GM23248 (cell line): ENCODE measurements at regions not wholly inside any gene's neighbourhood (a gene's known extent, or its start where the extent isn't known, plus 50 kb on each side); places are given as distances from the start of the nearest gene placed in this dataset.

Experiments
- DNase-seq: peaks from one replicate; pipeline ENCODE4 v3.0.0-alpha.2; 2015
- H2AFZ ChIP-seq: fragments of 200-600 bp; sonication (generic); 2 replicates; pipeline ENCODE4 v1.6.1; 2016; ENCODE audit warnings: antibody characterized with exemption
- H3F3A ChIP-seq: fragments of 200-600 bp; sonication (generic); 2 replicates; pipeline ENCODE4 v1.6.1; 2016; ENCODE audit warnings: mild to moderate bottlenecking, antibody characterized with exemption, mixed run types; ENCODE audit not compliant: insufficient read depth
- H3K27ac ChIP-seq: fragments of 200-600 bp; sonication (generic); 2 replicates; pipeline ENCODE4 v1.5.1; 2016; ENCODE audit warnings: mild to moderate bottlenecking
- H3K27me3 ChIP-seq: fragments of 200-600 bp; sonication (generic); replicated peaks from 2 replicates; pipeline ENCODE4 v1.6.1; 2016; ENCODE audit warnings: mild to moderate bottlenecking; ENCODE audit not compliant: insufficient read depth
- H3K36me3 ChIP-seq: fragments of 200-600 bp; sonication (generic); 2 replicates; pipeline ENCODE4 v1.6.1; 2016; ENCODE audit warnings: low read depth, mild to moderate bottlenecking
- H3K4me1 ChIP-seq: fragments of 200-600 bp; sonication (generic); 2 replicates; pipeline ENCODE4 v1.6.1; 2016; ENCODE audit warnings: mild to moderate bottlenecking; ENCODE audit not compliant: insufficient read depth
- H3K4me2 ChIP-seq: fragments of 200-600 bp; sonication (generic); one replicate; pipeline ENCODE4 v1.6.1; 2016; ENCODE audit warnings: mild to moderate bottlenecking; ENCODE audit not compliant: unreplicated experiment
- H3K4me3 ChIP-seq: fragments of 200-600 bp; sonication (generic); 2 replicates; pipeline ENCODE4 v1.5.1; 2016; ENCODE audit warnings: mild to moderate bottlenecking
- H3K79me2 ChIP-seq: fragments of 200-600 bp; sonication (generic); 2 replicates; pipeline ENCODE4 v1.6.1; 2016; ENCODE audit warnings: mild to moderate bottlenecking; ENCODE audit not compliant: insufficient read depth
- H3K9ac ChIP-seq: fragments of 200-600 bp; sonication (generic); 2 replicates; pipeline ENCODE4 v1.6.1; 2016; ENCODE audit warnings: mild to moderate bottlenecking
- H3K9me2 ChIP-seq: fragments of 200-600 bp; sonication (generic); 2 replicates; pipeline ENCODE4 v1.6.1; 2016; ENCODE audit warnings: mixed run types, mild to moderate bottlenecking, moderate library complexity; ENCODE audit not compliant: insufficient read depth
- H3K9me3 ChIP-seq: fragments of 200-600 bp; sonication (generic); one replicate; pipeline ENCODE4 v1.6.1; 2017; ENCODE audit warnings: low read depth
- H4K20me1 ChIP-seq: fragments of 200-600 bp; sonication (generic); 2 replicates; pipeline ENCODE4 v1.6.0; 2016; ENCODE audit not compliant: insufficient read depth
- EZH2 ChIP-seq: fragments of 200-600 bp; sonication (generic); IDR thresholded peaks from 2 replicates; pipeline ENCODE4 v1.6.1; 2018; ENCODE audit warnings: antibody characterized with exemption, mild to moderate bottlenecking; ENCODE audit not compliant: insufficient read depth, poor library complexity, severe bottlenecking
- EZH2phosphoT487 ChIP-seq: fragments of 200-600 bp; sonication (generic); IDR thresholded peaks from 2 replicates; pipeline ENCODE4 v1.6.1; 2018; ENCODE audit warnings: antibody characterized with exemption, moderate library complexity, mild to moderate bottlenecking, low read depth; ENCODE audit not compliant: insufficient read depth
- WGBS, 2 experiments: methylation state at CpG; one replicate each; pipeline ENCODE4 v1.1.6; 2015 to 2017; ENCODE audit warnings: low lambda C conversion rate in 2 of 2, low coverage in 1 of 2; ENCODE audit errors: missing lambda C conversion rate in 2 of 2; 5-methylcytosine and 5-hydroxymethylcytosine counted together
- in situ Hi-C: fragments of 300-500 bp; cut with MboI; formaldehyde crosslinking; loops from 2 replicates; pipeline ENCODE4 v1.15.0; 2020

- no peaks in the 10 kb centered on the region for H4K20me1 ChIP-seq
- no peaks in the 10 kb centered on the region for H3K9me2 ChIP-seq
- no peaks in the 10 kb centered on the region for H3F3A ChIP-seq
- in situ Hi-C loops, result no loop called here
- no peak for TF ChIP-seq EZH2
- TF ChIP-seq EZH2phosphoT487, result no peak
- H3K9ac ChIP-seq, result no peak overlapping the region
- H3K79me2 ChIP-seq, result no peaks in the 10 kb centered on the region
- H3K27ac ChIP-seq, result no peak overlapping the region
- H3K36me3 ChIP-seq, result no peaks in the 10 kb centered on the region
- H2AFZ ChIP-seq, result no peak overlapping the region
- no peak for DNase-seq
- H3K4me3 ChIP-seq, result no peak overlapping the region
- H3K4me2 ChIP-seq, result no peak overlapping the region
- H3K4me1 ChIP-seq, result no peaks in the 10 kb centered on the region
- WGBS, 2 experiments, result 0% methylated on average over 1 of the region's 1 CpG
- no peaks in the 10 kb centered on the region for H3K27me3 ChIP-seq
- no peaks in the 10 kb centered on the region for H3K9me3 ChIP-seq
These were observed 812.4 kb downstream of the STPG2 start for GRCh38 chr4:97330917-97331316.

GRCh38 chr4:97334348-97334747 is 808.9 kb downstream of the STPG2 start:
- H4K20me1 ChIP-seq, result no peaks in the 10 kb centered on the region
- H3K4me2 ChIP-seq, result no peak overlapping the region
- H3K79me2 ChIP-seq, result no peaks in the 10 kb centered on the region
- DNase-seq, result no peak
- H3F3A ChIP-seq, result no peaks in the 10 kb centered on the region
- no peaks in the 10 kb centered on the region for H3K36me3 ChIP-seq
- H2AFZ ChIP-seq, result no peak overlapping the region
- TF ChIP-seq EZH2 (no peak), EZH2phosphoT487 (no peak)
- no peaks in the 10 kb centered on the region for H3K27me3 ChIP-seq
- H3K4me1 ChIP-seq, result no peaks in the 10 kb centered on the region
- H3K9me3 ChIP-seq, result no peaks in the 10 kb centered on the region
- no peaks in the 10 kb centered on the region for H3K9me2 ChIP-seq
- in situ Hi-C loops, result no loop called here
- H3K27ac ChIP-seq, result no peak overlapping the region
- H3K4me3 ChIP-seq, result no peak overlapping the region
- WGBS, 2 experiments, result 2 to 3% methylated on average over 2 of the region's 2 CpGs
- H3K9ac ChIP-seq, result no peak overlapping the region

- no peaks in the 10 kb centered on the region for H3K79me2 ChIP-seq
- no peak overlapping the region for H3K27ac ChIP-seq
- H3K4me2 ChIP-seq, result no peak overlapping the region
- TF ChIP-seq EZH2phosphoT487 (no peak), EZH2 (no peak)
- no peak overlapping the region for H2AFZ ChIP-seq
- in situ Hi-C loops, result no loop called here
- H4K20me1 ChIP-seq, result no peaks in the 10 kb centered on the region
- H3K36me3 ChIP-seq, result no peaks in the 10 kb centered on the region
- no peak overlapping the region for H3K9ac ChIP-seq
- peaks cover 7% of the 10 kb centered on the region for H3K9me3 ChIP-seq
- WGBS, 2 experiments, result 3 to 6% methylated on average over 1 of the region's 1 CpG
- H3K4me3 ChIP-seq, result no peak overlapping the region
- no peaks in the 10 kb centered on the region for H3K4me1 ChIP-seq
- H3F3A ChIP-seq, result no peaks in the 10 kb centered on the region
- no peak for DNase-seq
- H3K27me3 ChIP-seq, result no peaks in the 10 kb centered on the region
- no peaks in the 10 kb centered on the region for H3K9me2 ChIP-seq
These were observed 793.6 kb downstream of the STPG2 start for GRCh38 chr4:97349468-97350186.

GRCh38 chr4:97353876-97354275 is 789.4 kb downstream of the STPG2 start:
- Histone ChIP-seq H3K36me3 (no peaks in the 10 kb centered on the region), H3K4me1 (no peaks in the 10 kb centered on the region), H3K27me3 (no peaks in the 10 kb centered on the region), H3K9me2 (no peaks in the 10 kb centered on the region), H3K9ac (no peak overlapping the region), H3K79me2 (no peaks in the 10 kb centered on the region), H3F3A (no peaks in the 10 kb centered on the region), H4K20me1 (no peaks in the 10 kb centered on the region), H2AFZ (no peak overlapping the region), H3K4me3 (no peak overlapping the region), H3K4me2 (no peak overlapping the region), H3K9me3 (peaks cover 7% of the 10 kb centered on the region), H3K27ac (no peak overlapping the region)
- WGBS, 2 experiments, result 0 to 8% methylated on average over 1 of the region's 1 CpG
- no peak for DNase-seq
- in situ Hi-C loops, result no loop called here
- no peak for TF ChIP-seq EZH2
- no peak for TF ChIP-seq EZH2phosphoT487
